ENCODE measurements at regions not wholly inside any gene's neighbourhood (a gene's known extent, or its start where the extent isn't known, plus 50 kb on each side); places are given as distances from the start of the nearest gene placed in this dataset.

DNA sequence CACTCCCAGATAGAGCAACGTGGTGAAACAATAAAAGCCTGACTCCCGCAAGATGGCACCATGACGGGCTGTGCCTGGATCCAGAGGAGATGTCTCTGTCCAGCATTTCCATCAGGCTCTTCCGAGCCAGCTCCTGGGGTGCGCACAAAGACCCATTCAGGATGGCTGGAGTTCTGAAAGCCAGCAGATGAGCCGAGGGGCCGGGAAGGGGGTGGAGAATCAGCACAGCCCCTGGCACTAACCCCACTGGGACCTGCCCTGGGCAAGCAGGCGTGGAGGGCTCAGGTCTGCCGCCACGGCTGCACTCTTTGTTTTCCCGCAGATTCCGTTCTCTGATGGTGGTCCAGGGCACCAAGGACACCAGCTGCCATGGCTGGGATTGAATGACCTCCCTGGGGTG lies 97.2 kb upstream of the BLID start:
- Histone ChIP-seq H3K4me3 (ENCODE audit: low read depth in 1 of 2, low read length in 2 of 2) (no peak overlapping the region), H3K79me2 (ENCODE audit: insufficient read depth, low read length) (no peaks in the 10 kb centered on the region), H3K27ac (ENCODE audit: low read length) (no peak overlapping the region), H3K27me3 (ENCODE audit: insufficient read depth, low read length, poor library complexity) (peaks cover 5% of the 10 kb centered on the region), H3K9me3 (ENCODE audit: insufficient read depth, low read length, severe bottlenecking) (no peaks in the 10 kb centered on the region), H3K9ac (ENCODE audit: low read depth, low read length) (no peak overlapping the region), H2AFZ (ENCODE audit: low read depth, low read length) (no peak overlapping the region), H3K36me3 (ENCODE audit: insufficient read depth, low read length) (no peaks in the 10 kb centered on the region), H3K4me2 (ENCODE audit: insufficient read depth, low read length) (no peak overlapping the region), H3K4me1 (ENCODE audit: insufficient read depth, low read length) (no peaks in the 10 kb centered on the region), H4K20me1 (ENCODE audit: insufficient read depth, low read length) (no peaks in the 10 kb centered on the region)
- DNase-seq: no peak
- ATAC-seq (ENCODE audit: insufficient read depth, low read depth): no peak
- TF ChIP-seq, protein P1, sequence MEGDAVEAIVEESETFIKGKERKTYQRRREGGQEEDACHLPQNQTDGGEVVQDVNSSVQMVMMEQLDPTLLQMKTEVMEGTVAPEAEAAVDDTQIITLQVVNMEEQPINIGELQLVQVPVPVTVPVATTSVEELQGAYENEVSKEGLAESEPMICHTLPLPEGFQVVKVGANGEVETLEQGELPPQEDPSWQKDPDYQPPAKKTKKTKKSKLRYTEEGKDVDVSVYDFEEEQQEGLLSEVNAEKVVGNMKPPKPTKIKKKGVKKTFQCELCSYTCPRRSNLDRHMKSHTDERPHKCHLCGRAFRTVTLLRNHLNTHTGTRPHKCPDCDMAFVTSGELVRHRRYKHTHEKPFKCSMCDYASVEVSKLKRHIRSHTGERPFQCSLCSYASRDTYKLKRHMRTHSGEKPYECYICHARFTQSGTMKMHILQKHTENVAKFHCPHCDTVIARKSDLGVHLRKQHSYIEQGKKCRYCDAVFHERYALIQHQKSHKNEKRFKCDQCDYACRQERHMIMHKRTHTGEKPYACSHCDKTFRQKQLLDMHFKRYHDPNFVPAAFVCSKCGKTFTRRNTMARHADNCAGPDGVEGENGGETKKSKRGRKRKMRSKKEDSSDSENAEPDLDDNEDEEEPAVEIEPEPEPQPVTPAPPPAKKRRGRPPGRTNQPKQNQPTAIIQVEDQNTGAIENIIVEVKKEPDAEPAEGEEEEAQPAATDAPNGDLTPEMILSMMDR (IDR thresholded peaks at IDR 0.05; ENCODE audit: borderline replicate concordance, extremely low read depth, low read length, poor library complexity, severe bottlenecking): no peak
- TF ChIP-seq EZH2 (IDR thresholded peaks at IDR 0.05; ENCODE audit: borderline replicate concordance, low read depth, low read length, severe bottlenecking): no peak

DNA sequence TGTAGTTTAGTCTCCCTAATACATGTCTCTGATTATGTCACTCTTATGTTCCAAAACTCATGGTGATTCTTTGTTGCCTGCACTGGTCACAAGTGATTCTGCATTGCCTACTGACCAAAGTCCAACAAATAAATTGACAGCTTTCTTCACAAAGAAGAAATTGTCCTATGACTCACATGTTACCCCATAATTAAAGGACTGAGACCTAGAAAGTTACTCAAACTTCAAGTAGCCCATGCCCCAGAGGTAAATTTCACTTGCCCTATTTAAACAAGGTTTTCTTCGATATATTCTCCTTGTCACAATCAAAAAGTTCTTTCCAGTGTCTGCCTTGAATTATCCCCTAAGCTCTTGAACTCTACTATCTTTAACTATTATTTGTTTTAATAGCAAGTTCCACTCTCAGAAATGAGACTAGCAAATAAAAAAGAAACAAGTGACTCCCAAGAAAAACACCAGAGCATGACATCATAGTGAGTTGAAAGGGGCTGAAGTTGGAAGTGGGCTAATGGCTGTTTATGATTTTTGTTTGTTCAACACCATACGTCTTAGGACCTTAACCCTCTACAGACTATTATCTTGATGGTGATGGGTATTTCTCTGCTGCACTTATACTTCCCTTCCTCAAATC lies 94.5 kb upstream of the BLID start:
- no peaks in the 10 kb centered on the region for H4K20me1 ChIP-seq (ENCODE audit: insufficient read depth, low read length)
- no peak overlapping the region for H3K27ac ChIP-seq (ENCODE audit: low read length)
- no peaks in the 10 kb centered on the region for H3K79me2 ChIP-seq (ENCODE audit: insufficient read depth, low read length)
- H2AFZ ChIP-seq (ENCODE audit: low read depth, low read length): no peak overlapping the region
- TF ChIP-seq, protein P1 (IDR thresholded peaks at IDR 0.05; ENCODE audit: borderline replicate concordance, extremely low read depth, low read length, poor library complexity, severe bottlenecking): no peak
- TF ChIP-seq EZH2 (IDR thresholded peaks at IDR 0.05; ENCODE audit: borderline replicate concordance, low read depth, low read length, severe bottlenecking): no peak
- H3K4me1 ChIP-seq (ENCODE audit: insufficient read depth, low read length): no peaks in the 10 kb centered on the region
- DNase-seq (no peak), ATAC-seq (ENCODE audit: insufficient read depth, low read depth) (no peak)
- no peaks in the 10 kb centered on the region for H3K36me3 ChIP-seq (ENCODE audit: insufficient read depth, low read length)
- H3K4me3 ChIP-seq (ENCODE audit: low read depth in 1 of 2, low read length in 2 of 2): no peak overlapping the region
- H3K27me3 ChIP-seq (ENCODE audit: insufficient read depth, low read length, poor library complexity): peaks cover 18% of the 10 kb centered on the region
- H3K9me3 ChIP-seq (ENCODE audit: insufficient read depth, low read length, severe bottlenecking): no peaks in the 10 kb centered on the region
- H3K9ac ChIP-seq (ENCODE audit: low read depth, low read length): no peak overlapping the region
- no peak overlapping the region for H3K4me2 ChIP-seq (ENCODE audit: insufficient read depth, low read length)

DNA sequence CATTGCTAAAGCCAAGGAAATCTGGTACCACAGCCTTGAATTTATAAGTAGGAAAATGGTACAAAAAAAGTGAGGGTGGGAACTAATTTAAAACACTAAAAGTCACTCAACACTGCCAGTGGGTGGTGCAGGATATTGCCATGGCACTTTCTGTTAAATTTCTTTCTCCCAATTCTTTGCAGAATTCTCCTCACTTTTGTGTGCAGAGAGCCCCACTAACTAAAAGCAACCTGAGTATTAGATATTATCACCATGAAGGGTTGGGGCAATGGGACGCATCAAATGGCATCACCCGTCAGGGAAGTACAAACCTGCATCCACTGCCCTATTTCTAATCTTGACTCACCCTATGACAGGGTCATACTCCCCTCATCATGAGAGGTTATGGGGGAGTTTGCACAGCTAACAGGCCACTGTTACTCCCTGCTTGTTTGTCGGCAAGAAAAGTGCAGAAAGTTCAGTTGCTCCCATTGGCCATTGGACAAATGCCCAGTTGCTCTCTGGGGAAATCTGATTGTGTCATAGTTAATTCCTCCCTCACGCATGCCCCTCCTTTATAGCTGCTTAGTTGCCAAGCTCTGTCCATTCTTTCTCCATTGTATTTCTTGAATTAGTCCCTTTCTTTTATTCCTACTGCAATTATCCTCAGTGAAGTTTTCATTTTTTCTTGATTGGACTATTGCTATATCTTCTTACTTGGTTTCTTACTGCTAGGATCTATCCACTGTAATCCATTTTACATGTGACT lies 93.8 kb upstream of the BLID start:
- H3K4me3 ChIP-seq (ENCODE audit: low read depth in 1 of 2, low read length in 2 of 2): no peak overlapping the region
- H3K79me2 ChIP-seq (ENCODE audit: insufficient read depth, low read length): no peaks in the 10 kb centered on the region
- no peak overlapping the region for H3K4me2 ChIP-seq (ENCODE audit: insufficient read depth, low read length)
- no peaks in the 10 kb centered on the region for H4K20me1 ChIP-seq (ENCODE audit: insufficient read depth, low read length)
- DNase-seq: no peak
- no peaks in the 10 kb centered on the region for H3K9me3 ChIP-seq (ENCODE audit: insufficient read depth, low read length, severe bottlenecking)
- H2AFZ ChIP-seq (ENCODE audit: low read depth, low read length): no peak overlapping the region
- no peak overlapping the region for H3K27ac ChIP-seq (ENCODE audit: low read length)
- no peaks in the 10 kb centered on the region for H3K36me3 ChIP-seq (ENCODE audit: insufficient read depth, low read length)
- no peak overlapping the region for H3K9ac ChIP-seq (ENCODE audit: low read depth, low read length)
- H3K27me3 ChIP-seq (ENCODE audit: insufficient read depth, low read length, poor library complexity): peaks cover 18% of the 10 kb centered on the region
- no peak for ATAC-seq (ENCODE audit: insufficient read depth, low read depth)
- no peaks in the 10 kb centered on the region for H3K4me1 ChIP-seq (ENCODE audit: insufficient read depth, low read length)
- no peak for TF ChIP-seq EZH2 (IDR thresholded peaks at IDR 0.05; ENCODE audit: borderline replicate concordance, low read depth, low read length, severe bottlenecking)
- TF ChIP-seq, protein P1 (IDR thresholded peaks at IDR 0.05; ENCODE audit: borderline replicate concordance, extremely low read depth, low read length, poor library complexity, severe bottlenecking): no peak
